NCI-H748 (cell line): ENCODE measurements at regions not wholly inside any gene's neighbourhood (a gene's known extent, or its start where the extent isn't known, plus 50 kb on each side); places are given as distances from the start of the nearest gene placed in this dataset.
"Not testable (repeated sequence)": the region's sequence is repeated elsewhere in the genome, so short reads cannot be mapped to it uniquely, and the experiment has no call there.

Experiments used
- DNase-seq: peaks from one replicate; lab custom pipeline; 2025; ENCODE audit not compliant: unreplicated experiment; lab: John Stamatoyannopoulos, UW

DNA sequence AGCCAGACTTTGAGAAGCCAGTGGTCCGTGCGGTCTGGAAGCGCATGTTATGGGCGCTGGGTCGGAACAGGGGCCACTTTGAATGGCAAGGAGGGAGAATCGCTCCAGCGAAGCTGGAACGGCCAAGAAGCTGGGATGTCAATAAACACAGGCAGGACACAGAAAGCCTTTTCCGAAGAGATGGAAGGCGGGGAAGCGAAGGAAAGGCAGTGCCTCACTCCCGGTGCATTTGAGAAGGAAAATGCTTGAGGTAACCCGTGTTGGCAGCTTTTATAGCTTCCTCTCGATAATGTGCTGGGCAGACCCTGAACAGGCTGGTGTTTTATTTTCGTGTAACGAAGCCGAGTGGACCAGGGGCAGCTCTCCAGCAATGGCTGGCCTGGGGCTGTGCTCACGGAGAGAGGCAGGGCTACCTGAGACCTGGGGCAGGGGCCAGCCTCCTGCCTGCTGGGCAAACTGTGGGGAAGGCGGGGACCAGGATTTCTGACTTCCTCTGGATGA, 84.2 kb upstream of the SPRY4 start:
- no peak for DNase-seq

- no peak for DNase-seq
Measured at GRCh38 chr5:142408536-142408935, 83.7 kb upstream of the SPRY4 start.

DNA sequence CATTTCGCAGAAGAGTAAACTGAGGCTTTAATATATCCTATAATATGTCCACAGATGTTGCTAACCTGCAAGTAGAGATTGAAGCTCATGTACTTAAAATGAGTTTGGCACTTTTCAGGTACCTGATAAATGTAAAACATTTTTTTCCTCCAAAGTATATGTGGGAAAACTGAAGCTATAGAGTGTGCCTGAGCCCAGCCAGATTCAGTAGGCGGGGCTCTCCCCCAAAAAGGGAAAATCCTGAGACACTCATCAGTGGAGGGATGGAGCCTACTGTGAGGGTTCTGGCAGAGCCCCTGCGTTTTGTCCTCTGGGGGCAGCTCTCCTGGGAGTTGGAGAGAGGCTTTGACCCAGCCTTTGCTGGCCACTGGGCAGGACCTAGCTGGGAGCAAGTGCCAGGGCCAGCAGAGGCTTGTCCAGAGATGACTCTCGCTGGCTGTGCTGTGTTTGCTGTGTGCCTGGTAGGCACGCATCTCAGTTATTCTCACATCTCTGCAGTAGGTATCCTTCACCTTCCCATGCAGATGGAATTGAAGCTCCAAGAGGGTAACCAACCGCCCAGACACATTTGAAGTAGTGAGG, 81.1 kb upstream of the SPRY4 start:
- DNase-seq, result no peak

DNA sequence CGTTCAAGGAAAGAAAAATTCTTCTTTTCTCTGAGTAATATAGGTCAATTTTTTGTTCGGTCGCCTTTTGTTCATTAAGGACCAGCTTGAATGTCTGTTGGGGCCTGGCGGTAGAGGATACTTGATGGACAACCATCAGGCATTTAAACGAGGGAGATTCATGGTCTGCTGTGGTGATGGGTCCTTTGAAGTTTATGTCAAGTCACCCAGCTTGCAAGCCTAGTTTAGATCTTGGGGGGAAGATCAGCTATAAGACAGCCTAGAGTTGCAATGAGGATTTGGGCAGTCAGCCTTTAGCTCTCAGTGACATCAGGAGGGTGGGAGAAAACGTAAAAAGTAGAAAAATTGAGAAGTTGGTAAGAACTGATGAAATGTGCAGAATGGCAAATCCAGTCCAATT, 80.2 kb upstream of the SPRY4 start:
- no peak for DNase-seq

- no peak for DNase-seq
Measured at GRCh38 chr5:142404046-142404477, 79.2 kb upstream of the SPRY4 start.

DNA sequence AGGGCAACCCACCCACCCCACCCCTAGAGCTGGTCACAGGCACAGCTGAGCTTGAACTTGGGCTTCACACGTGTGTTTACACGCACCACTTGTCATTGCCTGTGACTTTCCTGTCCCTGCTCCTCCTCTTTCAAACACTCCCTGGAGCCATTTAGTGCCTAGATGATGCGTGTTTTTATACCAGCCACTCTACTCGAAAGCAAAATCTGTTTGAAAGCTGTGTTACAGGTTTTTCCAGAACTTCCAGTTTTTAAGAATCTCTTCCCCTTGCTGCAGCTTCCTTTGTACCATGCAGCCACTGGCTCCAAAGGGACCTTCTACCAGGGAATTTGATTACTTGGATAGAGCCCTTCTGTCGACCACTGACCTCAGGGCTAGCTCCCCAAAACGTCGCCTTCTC, 78.8 kb upstream of the SPRY4 start:
- peak; percentile 85 for DNase-seq

DNA sequence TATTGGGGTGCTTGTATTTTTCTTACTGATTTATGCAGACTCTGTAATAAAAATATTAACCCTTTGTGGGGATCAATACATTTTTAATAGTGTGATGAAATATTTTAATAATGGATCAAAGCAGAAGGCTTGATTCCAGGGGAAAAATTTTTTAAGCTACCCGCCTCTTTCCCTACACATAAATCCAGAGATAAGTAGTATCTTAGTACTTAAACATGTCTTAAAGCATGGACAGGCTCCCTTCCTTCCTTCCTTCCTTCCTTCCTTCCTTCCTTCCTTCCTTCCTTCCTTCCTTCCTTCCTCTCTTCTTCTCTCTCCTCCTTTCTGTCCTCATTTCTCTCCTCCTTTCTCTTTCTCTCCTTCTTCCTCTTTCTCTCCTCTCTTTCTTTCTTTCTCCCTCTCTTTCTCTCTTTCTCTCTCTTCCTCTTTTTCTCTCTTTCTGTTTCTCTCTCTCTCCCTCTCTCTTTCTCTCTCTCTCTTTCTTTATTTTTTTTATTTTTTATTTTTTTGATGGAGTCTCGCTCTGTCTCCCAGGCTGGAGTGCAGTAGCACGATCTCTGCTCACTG, 78.0 kb upstream of the SPRY4 start:
- no peak for DNase-seq

DNA sequence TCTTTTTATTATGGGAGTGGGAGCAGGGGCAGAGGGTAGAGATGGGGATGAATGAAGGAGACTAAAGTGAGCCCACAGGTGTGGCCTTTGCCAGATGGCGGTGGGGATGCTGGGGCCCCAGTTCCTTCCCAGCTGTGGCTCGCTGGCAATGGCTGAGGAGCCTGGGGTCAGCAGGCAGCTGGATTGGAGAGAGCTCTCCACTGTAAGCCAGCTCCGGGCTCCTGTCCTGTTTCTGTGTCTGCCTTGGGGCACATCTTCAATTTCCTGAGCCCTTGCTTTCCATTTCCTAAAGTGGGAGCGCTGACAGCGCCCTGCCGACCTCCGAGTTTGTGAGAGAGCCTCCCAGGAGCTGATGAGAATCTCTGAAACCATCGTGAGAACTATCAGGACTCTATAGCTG, 75.6 kb upstream of the SPRY4 start:
- no peak for DNase-seq

DNA sequence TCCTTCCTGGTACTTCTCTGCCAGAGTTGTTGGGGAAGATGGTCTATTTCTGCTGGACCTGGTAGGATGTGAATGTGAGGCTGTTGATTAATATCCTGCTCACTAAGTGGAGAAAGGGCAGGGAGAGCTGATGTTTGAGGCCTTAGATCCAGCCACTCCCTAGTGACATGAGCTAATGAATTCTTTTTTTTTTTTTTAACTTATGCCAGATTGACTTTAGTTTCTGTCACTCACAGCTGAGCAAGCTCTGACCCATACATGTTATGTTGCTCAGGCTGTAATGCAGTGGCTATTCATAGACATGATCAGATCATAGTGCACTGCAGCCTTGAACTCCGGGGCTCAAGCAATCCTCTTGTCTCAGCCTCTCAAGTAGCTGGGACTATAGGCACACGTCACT, 75.1 kb upstream of the SPRY4 start:
- DNase-seq, result no peak

- no peak for DNase-seq
Measured at GRCh38 chr5:142398730-142399055, 73.9 kb upstream of the SPRY4 start.

DNA sequence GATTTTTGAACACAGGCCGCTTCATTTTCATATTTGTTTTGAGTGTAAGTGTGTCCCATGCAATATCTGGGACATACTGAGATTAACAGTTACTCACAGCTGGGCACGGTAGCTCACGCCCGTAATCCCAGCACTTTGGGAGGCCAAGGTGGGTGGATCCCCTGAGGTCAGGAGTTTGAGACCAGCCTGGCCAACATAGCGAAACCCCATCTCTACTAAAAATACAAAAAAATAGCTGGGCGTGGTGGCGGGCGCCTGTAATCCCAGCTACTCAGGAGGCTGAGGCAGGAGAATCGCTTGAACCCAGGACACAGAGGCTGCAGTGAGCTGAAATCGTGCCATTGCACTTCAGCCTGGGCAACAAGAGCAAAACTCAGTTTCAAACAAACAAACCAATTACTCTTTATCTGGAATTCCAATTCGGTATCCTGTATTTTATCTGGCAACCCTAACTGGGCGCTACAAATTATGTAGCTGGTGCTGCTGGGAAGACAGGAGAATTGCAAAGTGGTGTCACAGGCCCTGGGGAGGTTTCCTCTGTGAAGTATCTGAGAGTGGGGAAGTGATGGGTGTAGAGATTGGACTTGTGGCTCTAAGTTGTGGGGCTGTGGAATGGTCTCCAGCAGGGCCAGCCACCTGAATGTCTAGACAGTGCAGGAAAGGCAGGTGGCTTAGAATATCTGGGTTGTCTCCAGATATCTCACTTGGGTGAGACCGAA, 73.3 kb upstream of the SPRY4 start:
- DNase-seq, result not testable (repeated sequence)

GRCh38 chr5:142397178-142397577, 72.4 kb upstream of the SPRY4 start:
- no peak for DNase-seq

- DNase-seq, result no peak
Measured at GRCh38 chr5:142396436-142397038, 71.7 kb upstream of the SPRY4 start.

DNA sequence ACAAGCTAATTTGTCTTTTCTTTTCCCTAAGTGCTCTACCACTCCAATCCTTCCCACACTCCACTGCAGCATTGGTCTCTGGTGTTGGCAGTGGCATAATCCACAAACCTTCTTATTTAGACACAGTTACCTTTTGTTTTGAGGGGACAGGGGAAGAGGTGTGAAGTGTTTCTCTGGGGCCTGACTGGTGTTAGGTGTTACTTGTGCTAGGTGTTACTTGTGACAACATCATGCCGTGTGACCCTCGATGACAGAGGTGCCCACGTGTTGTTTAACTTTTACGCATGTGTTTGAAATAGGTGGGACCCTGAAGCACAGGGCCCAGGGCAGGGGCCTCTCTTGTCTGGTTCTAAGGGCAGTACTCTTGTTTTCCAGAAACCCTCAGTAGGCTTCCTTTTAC, 70.5 kb upstream of the SPRY4 start:
- no peak for DNase-seq

DNA sequence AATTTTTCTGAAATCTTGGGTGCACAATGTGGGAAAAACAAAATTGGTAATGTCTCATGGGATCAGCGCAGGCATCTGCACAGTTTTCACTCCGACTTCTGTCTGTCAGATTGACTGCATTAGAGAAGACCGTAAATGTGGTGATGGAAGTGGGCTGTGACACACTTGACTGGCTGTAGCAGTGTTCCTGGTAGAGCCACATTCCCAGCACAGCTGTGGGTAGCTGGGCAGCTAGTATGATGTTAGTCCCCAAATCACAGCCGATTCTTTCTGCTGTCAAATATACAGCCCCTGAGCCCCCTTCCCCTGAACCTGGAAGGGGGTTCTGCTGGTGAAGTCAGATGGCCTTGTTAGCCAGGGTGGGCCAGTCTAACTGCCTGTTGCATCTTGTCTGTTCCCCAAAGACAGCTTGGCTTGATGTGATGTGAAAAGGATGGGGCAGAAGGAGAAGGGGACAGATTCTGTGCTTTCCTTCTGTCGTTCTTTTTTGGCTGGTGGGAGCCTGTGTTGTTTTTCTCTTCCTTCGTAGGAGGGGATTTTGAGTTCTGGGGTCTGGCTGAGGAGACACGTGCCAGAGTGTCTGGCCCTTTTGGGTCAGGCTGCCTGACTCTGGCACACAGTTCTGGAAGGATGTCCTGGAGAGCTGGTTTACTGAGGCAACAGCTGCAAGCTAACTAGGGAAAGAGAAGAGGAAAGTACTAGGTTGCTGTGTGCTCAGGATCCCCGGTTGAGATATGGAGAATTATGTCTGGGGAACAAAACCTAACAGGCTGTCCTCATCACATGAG, 66.4 kb upstream of the SPRY4 start:
- no peak for DNase-seq

DNA sequence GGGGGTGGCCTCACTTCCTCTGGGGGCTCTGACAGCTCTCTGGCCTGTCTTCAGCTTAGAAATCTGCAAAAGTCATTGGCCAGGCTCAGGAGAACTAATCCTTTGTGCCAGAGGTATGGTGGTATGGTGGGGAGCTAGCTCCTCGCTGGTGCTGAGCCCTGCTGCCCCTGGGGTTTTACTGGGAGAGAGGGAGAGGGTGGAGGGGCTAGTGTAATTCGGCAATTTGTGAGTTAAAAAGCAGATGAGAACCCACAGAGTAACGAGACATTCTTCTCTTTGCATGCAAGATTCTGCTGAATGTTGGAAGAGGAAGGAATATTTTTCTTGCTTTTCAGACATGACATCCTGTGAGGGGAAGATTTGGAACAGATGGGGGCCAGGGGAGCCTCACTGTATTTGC, 65.5 kb upstream of the SPRY4 start:
- DNase-seq, result no peak

DNA sequence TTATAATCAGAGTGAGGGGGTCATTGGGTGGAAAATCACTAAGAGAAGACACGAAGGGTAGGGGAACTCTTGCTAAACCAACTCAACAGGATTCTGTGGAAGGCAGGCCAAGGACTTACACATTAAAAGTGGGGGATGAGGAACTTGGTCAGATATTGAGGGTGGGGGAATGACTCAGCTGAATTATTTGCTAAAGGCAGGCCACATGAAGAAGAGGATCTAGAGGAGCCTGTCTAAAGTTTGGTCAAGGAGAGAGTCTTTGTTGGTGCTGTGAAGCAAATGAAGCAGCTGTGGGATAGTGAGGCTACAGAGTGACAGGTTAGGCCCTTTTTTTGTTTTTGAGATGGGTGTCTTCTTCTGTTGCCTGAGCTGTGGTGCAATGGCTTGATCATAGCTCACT, 63.9 kb upstream of the SPRY4 start:
- DNase-seq, result no peak

GRCh38 chr5:142387024-142387682, 62.3 kb upstream of the SPRY4 start:
- peak; percentile 23 for DNase-seq

DNA sequence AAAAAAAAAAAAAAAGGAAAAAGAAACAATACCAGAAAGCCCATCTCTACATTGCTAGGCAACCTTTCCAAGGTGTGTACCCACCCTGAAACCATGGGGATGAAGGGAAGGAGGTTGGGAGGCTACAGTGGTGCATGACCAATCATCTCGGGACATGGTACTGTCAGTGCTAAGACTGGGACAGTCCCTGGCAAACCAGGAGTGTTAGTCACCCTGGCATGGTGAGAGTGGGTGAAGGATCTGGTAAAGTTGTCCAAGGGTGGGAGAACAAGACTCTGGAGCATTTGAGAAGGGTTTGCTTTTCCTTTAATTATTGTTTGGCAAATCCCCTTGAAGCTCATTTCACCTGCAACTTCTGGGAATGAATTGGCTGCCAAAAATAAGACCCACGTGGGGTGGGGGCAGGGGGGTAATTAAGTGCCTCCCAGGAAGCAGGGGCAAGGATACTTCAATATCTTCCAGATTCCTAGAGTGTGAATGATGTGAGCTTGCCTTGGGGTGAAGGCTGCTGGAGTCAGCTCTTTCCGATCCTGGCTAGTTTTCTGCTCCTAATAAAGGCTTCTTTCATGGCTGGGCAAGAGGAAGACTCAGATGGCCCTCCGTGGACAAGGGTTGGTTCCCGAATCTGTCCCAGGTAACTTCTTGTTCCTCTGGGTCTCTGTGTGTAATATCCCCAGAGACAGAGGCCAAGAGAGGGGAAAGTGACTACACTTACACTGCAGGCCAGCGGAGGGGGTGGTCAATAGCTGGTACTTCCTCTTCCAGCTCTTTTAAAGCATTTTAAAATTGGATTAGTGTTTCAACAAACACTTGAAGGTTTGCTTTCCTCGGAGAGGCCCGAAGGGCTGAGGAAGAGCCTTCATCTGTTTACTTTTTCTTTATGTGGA, 61.6 kb upstream of the SPRY4 start:
- no peak for DNase-seq

GRCh38 chr5:142385194-142385593, 60.4 kb upstream of the SPRY4 start:
- DNase-seq, result no peak
